GM23248 (cell line): ENCODE measurements at regions not wholly inside any gene's neighbourhood (a gene's known extent, or its start where the extent isn't known, plus 50 kb on each side); places are given as distances from the start of the nearest gene placed in this dataset.

ENCODE experiments used
- EZH2 ChIP-seq: fragments of 200-600 bp; sonication (generic); IDR thresholded peaks from 2 replicates; pipeline ENCODE4 v1.6.1; 2018; ENCODE audit warnings: antibody characterized with exemption, mild to moderate bottlenecking; ENCODE audit not compliant: insufficient read depth, poor library complexity, severe bottlenecking
- EZH2phosphoT487 ChIP-seq: fragments of 200-600 bp; sonication (generic); IDR thresholded peaks from 2 replicates; pipeline ENCODE4 v1.6.1; 2018; ENCODE audit warnings: antibody characterized with exemption, moderate library complexity, mild to moderate bottlenecking, low read depth; ENCODE audit not compliant: insufficient read depth

GRCh38 chr6:66362888-66363287 lies 655.9 kb upstream of the EYS start:
- TF ChIP-seq EZH2 (no peak), EZH2phosphoT487 (no peak)
